Limb (tissue), 2 donors: ENCODE measurements at regions not wholly inside any gene's neighbourhood (a gene's known extent, or its start where the extent isn't known, plus 50 kb on each side); places are given as distances from the start of the nearest gene placed in this dataset.
"Not testable (repeated sequence)": the region's sequence is repeated elsewhere in the genome, so short reads cannot be mapped to it uniquely, and the experiment has no call there.

ENCODE experiments used
- DNase-seq, 2 donors: peaks; one replicate each; pipeline ENCODE4 v3.0.0-alpha.2; 2016; ENCODE audit errors: extremely low spot score in 2 of 2

GRCh38 chr11:69884751-69885150 is 65.5 kb upstream of the FGF3 start:
- no peak for DNase-seq

- no peak for DNase-seq
Measured at GRCh38 chr11:69887330-69887729, 68.1 kb upstream of the FGF3 start.

- DNase-seq = no peak
Measured at GRCh38 chr11:69887841-69888427, 68.7 kb upstream of the FGF3 start.

GRCh38 chr11:69888483-69889181 is 69.4 kb upstream of the FGF3 start:
- peak; percentile 40 to 80 for DNase-seq

- DNase-seq = no peak
Measured at GRCh38 chr11:69889400-69890318, 70.4 kb upstream of the FGF3 start.

GRCh38 chr11:69890476-69890875 is 71.3 kb upstream of the FGF3 start:
- no peak for DNase-seq

GRCh38 chr11:69891421-69892236 is 72.4 kb upstream of the FGF3 start:
- DNase-seq = no peak

GRCh38 chr11:69892237-69892985 is 73.2 kb upstream of the FGF3 start:
- no peak for DNase-seq

GRCh38 chr11:69892986-69893555 is 73.9 kb upstream of the FGF3 start:
- DNase-seq = no peak

GRCh38 chr11:69893631-69894030 is 74.4 kb upstream of the FGF3 start:
- DNase-seq = no peak

- DNase-seq = no peak
Measured at GRCh38 chr11:69894181-69894611, 75.0 kb upstream of the FGF3 start.

GRCh38 chr11:69894648-69895047 is 75.4 kb upstream of the FGF3 start:
- DNase-seq = no peak

- DNase-seq = no peak
Measured at GRCh38 chr11:69896250-69896649, 77.0 kb upstream of the FGF3 start.

- no peak for DNase-seq
Measured at GRCh38 chr11:69898123-69898522, 78.9 kb upstream of the FGF3 start.

- no peak for DNase-seq
Measured at GRCh38 chr11:69899957-69900821, 81.0 kb upstream of the FGF3 start.

- DNase-seq = not testable (repeated sequence)
Measured at GRCh38 chr11:69900822-69901302, 81.6 kb upstream of the FGF3 start.

- no peak for DNase-seq
Measured at GRCh38 chr11:69902337-69902736, 83.1 kb upstream of the FGF3 start.

GRCh38 chr11:69903211-69903610 is 84.0 kb upstream of the FGF3 start:
- no peak for DNase-seq
